Common myeloid progenitor, CD34-positive (primary cell): ENCODE measurements at regions not wholly inside any gene's neighbourhood (a gene's known extent, or its start where the extent isn't known, plus 50 kb on each side); places are given as distances from the start of the nearest gene placed in this dataset.

Experiments used
- CTCF ChIA-PET: fragments of 350-600 bp; sonication (Branson Sonifier 250); formaldehyde crosslinking; loops from one replicate; lab custom pipeline; 2021; ENCODE audit warnings: antibody characterized with exemption; lab: Charles Lee
- POLR2A ChIA-PET: fragments of 350-600 bp; sonication (Branson Sonifier 250); formaldehyde crosslinking; loops from one replicate; lab custom pipeline; 2021; ENCODE audit warnings: antibody characterized with exemption; lab: Charles Lee
- DNase-seq, 3 donors: peaks; one replicate each; pipeline versions ENCODE4 v3.0.0 to v3.0.0-alpha.2; 2013
- H3K27ac ChIP-seq, 2 experiments: 1 replicate in 1 of 2; 2 replicates in 1 of 2; pipeline ENCODE4 v1.7.0; 2013; ENCODE audit warnings: inconsistent platforms in 2 of 2, low read length in 2 of 2, mild to moderate bottlenecking in 2 of 2, low read depth in 1 of 2, moderate library complexity in 1 of 2; ENCODE audit not compliant: severe bottlenecking in 2 of 2, insufficient read depth in 1 of 2, poor library complexity in 1 of 2
- H3K27me3 ChIP-seq, 5 experiments: replicated peaks in 2 of 5; 1 replicate in 3 of 5; 2 replicates in 2 of 5; pipeline versions ENCODE4 v1.6.1 to v1.7.0; 2013; ENCODE audit warnings: low read length in 4 of 5, mild to moderate bottlenecking in 2 of 5, moderate library complexity in 2 of 5, inconsistent platforms in 1 of 5; ENCODE audit not compliant: insufficient read depth in 5 of 5, control insufficient read depth in 4 of 5
- H3K36me3 ChIP-seq, 4 experiments: 1 replicate in 2 of 4; 2 replicates in 2 of 4; pipeline versions ENCODE4 v1.6.1 to v1.7.0; 2013; ENCODE audit warnings: low read length in 3 of 4, control low read depth in 1 of 4, mild to moderate bottlenecking in 1 of 4; ENCODE audit not compliant: control insufficient read depth in 4 of 4, insufficient read depth in 4 of 4
- H3K4me1 ChIP-seq, 4 experiments: 1 replicate in 3 of 4; 2 replicates in 1 of 4; pipeline versions ENCODE4 v1.6.1 to v1.7.1; 2013; ENCODE audit warnings: low read length in 3 of 4, mild to moderate bottlenecking in 3 of 4, control low read depth in 1 of 4, inconsistent platforms in 1 of 4, moderate library complexity in 1 of 4; ENCODE audit not compliant: control insufficient read depth in 4 of 4, insufficient read depth in 4 of 4; ENCODE audit errors: control extremely low read depth in 1 of 4
- H3K4me3 ChIP-seq, 7 experiments: 1 replicate in 4 of 7; 2 replicates in 3 of 7; pipeline versions ENCODE4 v1.5.1 to v1.7.0; 2013; ENCODE audit warnings: mild to moderate bottlenecking in 7 of 7, low read length in 6 of 7, moderate library complexity in 6 of 7, inconsistent platforms in 2 of 7, low read depth in 2 of 7, control low read depth in 1 of 7; ENCODE audit not compliant: insufficient read depth in 4 of 7, control insufficient read depth in 1 of 7; ENCODE audit errors: extremely low read depth in 1 of 7
- H3K9me3 ChIP-seq, 5 experiments: 1 replicate in 4 of 5; 2 replicates in 1 of 5; pipeline versions ENCODE4 v1.6.1 to v1.7.1; 2013; ENCODE audit warnings: low read length in 4 of 5, mild to moderate bottlenecking in 2 of 5, inconsistent platforms in 1 of 5, low read depth in 1 of 5, moderate library complexity in 1 of 5; ENCODE audit not compliant: control insufficient read depth in 4 of 5, insufficient read depth in 2 of 5; ENCODE audit errors: control extremely low read depth in 1 of 5
- WGBS: methylation state at CpG from one replicate; pipeline ENCODE4 v1.1.5; 2013; ENCODE audit not compliant: insufficient coverage; 5-methylcytosine and 5-hydroxymethylcytosine counted together

DNA sequence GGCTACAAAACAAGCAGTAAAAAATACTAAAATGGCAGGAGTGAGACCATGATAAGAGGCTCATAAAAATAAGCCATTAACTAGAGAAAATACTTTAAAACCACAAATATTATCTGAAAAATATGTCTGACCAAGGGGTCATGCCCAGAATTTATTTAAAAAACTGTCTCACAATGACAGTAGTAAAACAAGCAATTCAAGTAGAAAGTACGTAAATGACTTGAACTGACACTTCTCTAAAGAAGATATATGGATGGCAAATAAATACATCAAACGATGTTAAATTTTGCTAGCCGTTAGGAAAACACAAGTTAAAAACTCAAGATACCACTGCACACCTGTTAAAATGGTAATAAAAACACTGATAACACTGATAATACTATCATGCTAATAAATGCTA lies 353.9 kb upstream of the GRAMD2B start:
- ChIA-PET CTCF (no interaction called here), POLR2A (interaction anchor here (0.6 kb wide), 1 partner anchor 222 kb away, joined by 3 read pairs; no protein-coding TSS in a partner anchor)
- no peak overlapping the region for H3K27ac ChIP-seq
- H3K36me3 ChIP-seq, result no peaks in the 10 kb centered on the region
- no peak overlapping the region for H3K4me3 ChIP-seq
- H3K4me1 ChIP-seq, result peaks cover 0 to 4% (median 0%) of the 10 kb centered on the region in 4 experiments
- peaks cover 0 to 2% (median 0%) of the 10 kb centered on the region in 5 experiments for H3K9me3 ChIP-seq
- DNase-seq, result no peak
- H3K27me3 ChIP-seq, result no peaks in the 10 kb centered on the region
- no CpG with 5 or more reads among the region's 3 CpGs for WGBS

GRCh38 chr5:126070481-126070880 lies 352.7 kb upstream of the GRAMD2B start:
- no peak for DNase-seq
- Histone ChIP-seq H3K27me3 (no peaks in the 10 kb centered on the region), H3K4me1 (peaks cover 0 to 4% (median 0%) of the 10 kb centered on the region in 4 experiments), H3K36me3 (no peaks in the 10 kb centered on the region), H3K9me3 (peaks cover 0 to 2% (median 0%) of the 10 kb centered on the region in 5 experiments), H3K4me3 (no peak overlapping the region), H3K27ac (no peak overlapping the region)
- CTCF ChIA-PET, result no interaction called here
- POLR2A ChIA-PET, result no interaction called here
- WGBS, result no CpG with 5 or more reads among the region's 2 CpGs

- Histone ChIP-seq H3K4me3 (no peak overlapping the region), H3K36me3 (no peaks in the 10 kb centered on the region), H3K9me3 (peaks cover 0 to 5% (median 0%) of the 10 kb centered on the region in 5 experiments), H3K27ac (no peak overlapping the region), H3K4me1 (no peaks in the 10 kb centered on the region), H3K27me3 (no peaks in the 10 kb centered on the region)
- WGBS, result no CpG with 5 or more reads among the region's 1 CpG
- ChIA-PET CTCF (no interaction called here), POLR2A (no interaction called here)
- DNase-seq, result no peak
Observed at GRCh38 chr5:126074538-126074937, 348.7 kb upstream of the GRAMD2B start.

GRCh38 chr5:126079266-126079665 lies 343.9 kb upstream of the GRAMD2B start:
- Histone ChIP-seq H3K9me3 (peaks cover 0 to 16% (median 5%) of the 10 kb centered on the region in 5 experiments), H3K4me3 (no peak overlapping the region), H3K36me3 (no peaks in the 10 kb centered on the region), H3K27me3 (no peaks in the 10 kb centered on the region), H3K4me1 (no peaks in the 10 kb centered on the region), H3K27ac (no peak overlapping the region)
- CTCF ChIA-PET, result no interaction called here
- WGBS, result 33% methylated on average over 3 of the region's 3 CpGs
- no peak for DNase-seq
- POLR2A ChIA-PET, result no interaction called here

- POLR2A ChIA-PET, result no interaction called here
Observed at GRCh38 chr5:126081209-126081608, 342.0 kb upstream of the GRAMD2B start.

DNA sequence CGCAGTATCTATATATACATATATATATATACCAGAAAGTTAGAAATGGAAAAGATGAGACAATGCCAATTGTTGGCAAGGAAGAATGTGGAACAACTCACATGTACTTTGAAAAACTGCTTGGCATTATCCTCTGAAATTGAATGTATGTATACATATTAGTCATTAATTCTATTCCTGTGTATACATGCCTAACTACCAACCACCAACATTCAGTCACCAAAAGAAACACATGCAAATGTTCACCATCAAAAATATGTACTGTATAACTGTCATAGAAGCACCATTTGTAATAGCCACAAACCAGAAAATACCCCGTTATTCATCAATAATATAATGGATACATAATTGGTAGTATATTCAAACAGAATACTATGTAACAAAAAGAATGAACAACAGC lies 330.2 kb upstream of the GRAMD2B start:
- H3K9me3 ChIP-seq, result no peaks in the 10 kb centered on the region
- no peak overlapping the region for H3K4me3 ChIP-seq
- no peaks in the 10 kb centered on the region for H3K4me1 ChIP-seq
- no peaks in the 10 kb centered on the region for H3K36me3 ChIP-seq
- WGBS, result no CpG with 5 or more reads among the region's 2 CpGs
- ChIA-PET CTCF (no interaction called here), POLR2A (no interaction called here)
- no peak for DNase-seq
- no peaks in the 10 kb centered on the region for H3K27me3 ChIP-seq
- no peak overlapping the region for H3K27ac ChIP-seq

More at GRCh38 chr5:126081209-126081608, 342.0 kb upstream of the GRAMD2B start:
- Histone ChIP-seq H3K4me3 (no peak overlapping the region), H3K4me1 (no peaks in the 10 kb centered on the region), H3K9me3 (peaks cover 0 to 16% (median 5%) of the 10 kb centered on the region in 5 experiments), H3K27ac (no peak overlapping the region), H3K36me3 (no peaks in the 10 kb centered on the region), H3K27me3 (no peaks in the 10 kb centered on the region)
- no peak for DNase-seq
- no CpG with 5 or more reads among the region's 2 CpGs for WGBS
- CTCF ChIA-PET, result no interaction called here

GRCh38 chr5:126093718-126094117 lies 329.5 kb upstream of the GRAMD2B start:
- Histone ChIP-seq H3K27me3 (no peaks in the 10 kb centered on the region), H3K9me3 (no peaks in the 10 kb centered on the region), H3K4me1 (no peaks in the 10 kb centered on the region), H3K27ac (no peak overlapping the region), H3K4me3 (no peak overlapping the region), H3K36me3 (no peaks in the 10 kb centered on the region)
- no peak for DNase-seq
- 100% methylated on average over 1 of the region's 5 CpGs for WGBS
- ChIA-PET CTCF (no interaction called here), POLR2A (no interaction called here)
